B cell (primary cell): ENCODE measurements at regions not wholly inside any gene's neighbourhood (a gene's known extent, or its start where the extent isn't known, plus 50 kb on each side); places are given as distances from the start of the nearest gene placed in this dataset.

Experiments
- ATAC-seq: fragments of 200-7000 bp; cut with Tn5 transposase; one replicate; pipeline ENCODE4 v1.10.0; 2021; ENCODE audit warnings: low read depth, mild to moderate bottlenecking, moderate number of reproducible peaks, moderate library complexity
- CTCF ChIA-PET: fragments of 350-600 bp; sonication (Branson Sonifier 250); formaldehyde crosslinking; loops from one replicate; lab custom pipeline; 2021; ENCODE audit warnings: antibody characterized with exemption, inconsistent platforms; lab: Charles Lee
- POLR2A ChIA-PET: fragments of 350-600 bp; sonication (Branson Sonifier 250); formaldehyde crosslinking; loops from one replicate; lab custom pipeline; 2021; ENCODE audit warnings: antibody characterized with exemption; lab: Charles Lee
- DNase-seq: peaks from one replicate; pipeline ENCODE4 v3.0.0; 2013
- H2AFZ ChIP-seq: 2 replicates; pipeline ENCODE4 v1.6.1; 2012; ENCODE audit warnings: mild to moderate bottlenecking, low read depth, low read length; ENCODE audit not compliant: insufficient read depth, poor library complexity, severe bottlenecking
- H3K27ac ChIP-seq, 2 donors: 1 replicate in 1 of 2; 2 replicates in 1 of 2; pipeline ENCODE4 v1.5.1; 2012 to 2013; ENCODE audit warnings: low read length in 2 of 2, mild to moderate bottlenecking in 2 of 2, moderate library complexity in 1 of 2
- H3K27me3 ChIP-seq, 4 experiments: fragments of 200-600 bp in 1 of 4; sonication (generic) in 1 of 4; replicated peaks in 1 of 4; 1 replicate in 2 of 4; 2 replicates in 2 of 4; pipeline versions ENCODE4 v1.6.1 to v1.7.0; 2013 to 2016; ENCODE audit warnings: low read length in 3 of 4, mild to moderate bottlenecking in 2 of 4, mixed read lengths in 1 of 4, moderate library complexity in 1 of 4; ENCODE audit not compliant: insufficient read depth in 4 of 4, control insufficient read depth in 3 of 4; ENCODE audit errors: control extremely low read depth in 1 of 4
- H3K36me3 ChIP-seq, 2 experiments: replicated peaks in 1 of 2; 1 replicate in 1 of 2; 2 replicates in 1 of 2; pipeline versions ENCODE4 v1.6.1 to v1.7.1; 2013; ENCODE audit warnings: low read length in 1 of 2; ENCODE audit not compliant: insufficient read depth in 2 of 2, control insufficient read depth in 1 of 2; ENCODE audit errors: control extremely low read depth in 1 of 2, extremely low read depth in 1 of 2
- H3K4me1 ChIP-seq, 2 donors: fragments of 200-600 bp in 1 of 2; sonication (generic) in 1 of 2; 1 replicate in 1 of 2; 2 replicates in 1 of 2; pipeline versions ENCODE4 v1.5.1 to v1.6.1; 2013 to 2017; ENCODE audit warnings: low read length in 2 of 2; ENCODE audit not compliant: control insufficient read depth in 2 of 2, insufficient read depth in 2 of 2
- H3K4me2 ChIP-seq: replicated peaks from 2 replicates; pipeline ENCODE3; 2012; ENCODE audit warnings: mild to moderate bottlenecking, low read depth, low read length; ENCODE audit not compliant: poor library complexity, severe bottlenecking
- H3K4me3 ChIP-seq, 5 experiments: fragments of 200-600 bp in 1 of 5; sonication (generic) in 1 of 5; 1 replicate in 3 of 5; 2 replicates in 2 of 5; pipeline versions ENCODE4 v1.5.1 to v1.7.0; 2011 to 2016; ENCODE audit warnings: low read length in 4 of 5, mild to moderate bottlenecking in 4 of 5, low read depth in 2 of 5, control low read depth in 1 of 5, moderate library complexity in 1 of 5; ENCODE audit not compliant: insufficient read depth in 1 of 5; ENCODE audit errors: control extremely low read depth in 1 of 5, extremely low read depth in 1 of 5
- H3K79me2 ChIP-seq: fragments of 200-600 bp; sonication (generic); one replicate; pipeline ENCODE4 v1.6.0; 2016; ENCODE audit warnings: low read length; ENCODE audit not compliant: control insufficient read depth, insufficient read depth
- H3K9ac ChIP-seq: fragments of 200-600 bp; sonication (generic); 2 replicates; pipeline ENCODE4 v1.6.1; 2017; ENCODE audit warnings: mild to moderate bottlenecking, low read length, moderate library complexity
- H3K9me3 ChIP-seq, 3 donors: one replicate each; pipeline versions ENCODE4 v1.6.1 to v1.7.1; 2013; ENCODE audit warnings: low read length in 2 of 3; ENCODE audit not compliant: control insufficient read depth in 2 of 3, insufficient read depth in 1 of 3; ENCODE audit errors: control extremely low read depth in 1 of 3
- H4K20me1 ChIP-seq: 2 replicates; pipeline ENCODE4 v1.6.0; 2012; ENCODE audit warnings: mild to moderate bottlenecking, low read length; ENCODE audit not compliant: insufficient read depth, control insufficient read depth, poor library complexity, severe bottlenecking
- H3K27ac Mint-ChIP-seq: one replicate; pipeline ENCODE4 v1.8.0; 2021; ENCODE audit warnings: mixed read lengths
- H3K27me3 Mint-ChIP-seq: one replicate; pipeline ENCODE4 v1.8.0; 2021; ENCODE audit warnings: mixed read lengths
- H3K4me1 Mint-ChIP-seq: one replicate; pipeline ENCODE4 v1.8.0; 2021; ENCODE audit warnings: mixed read lengths
- H3K4me3 Mint-ChIP-seq: one replicate; pipeline ENCODE4 v1.8.0; 2021; ENCODE audit warnings: mixed read lengths
- H3K9me3 Mint-ChIP-seq: one replicate; pipeline ENCODE4 v1.8.0; 2022; ENCODE audit warnings: mixed read lengths; ENCODE audit not compliant: insufficient read depth
- CTCF ChIP-seq: fragments of 200-600 bp; IDR thresholded peaks from one replicate; pipeline ENCODE4 v1.8.0; 2022; ENCODE audit warnings: antibody characterized with exemption, mild to moderate bottlenecking
- EZH2 ChIP-seq: IDR thresholded peaks from 2 replicates; pipeline ENCODE4 v1.6.1; 2012; ENCODE audit warnings: borderline replicate concordance, low read depth, mild to moderate bottlenecking, moderate library complexity, low read length; ENCODE audit not compliant: insufficient read depth, poor library complexity, severe bottlenecking
- WGBS: methylation state at CpG from one replicate; pipeline ENCODE4 v1.1.5; 2013; ENCODE audit warnings: missing lambda C conversion rate; ENCODE audit not compliant: insufficient coverage; 5-methylcytosine and 5-hydroxymethylcytosine counted together
- intact Hi-C: fragments of 100-400 bp; cut with micrococcal nuclease; formaldehyde crosslinking; loops from one replicate; pipeline ENCODE4 v1.10.0; 2022

DNA sequence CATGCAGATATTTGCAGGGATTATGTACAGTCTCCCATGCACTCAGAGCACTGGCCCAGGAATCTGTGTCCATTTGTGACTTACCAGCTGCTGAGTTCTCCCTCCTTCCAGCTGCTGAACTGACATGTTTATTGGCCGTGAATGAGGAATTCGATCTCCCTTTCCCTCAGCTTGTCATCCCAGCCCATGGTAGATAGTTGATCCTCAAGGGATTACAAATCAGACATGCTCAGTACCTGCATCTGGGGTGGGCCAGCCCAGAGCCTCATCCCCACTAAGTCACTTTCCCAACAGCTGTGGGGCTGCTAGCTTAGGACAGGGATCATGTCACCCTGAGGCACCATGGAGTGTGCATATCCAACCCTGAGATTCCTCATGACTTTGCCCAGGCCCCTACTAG lies 1284.9 kb upstream of the LRRTM1 start:
- Histone ChIP-seq H3K36me3 (no peaks in the 10 kb centered on the region), H3K4me2 (no peak overlapping the region), H3K9me3 (peaks cover 2 to 7% (median 4%) of the 10 kb centered on the region in 3 donors), H3K4me3 (no peak overlapping the region), H3K4me1 (no peaks in the 10 kb centered on the region), H3K27ac (no peak overlapping the region), H3K27me3 (no peaks in the 10 kb centered on the region), H3K79me2 (no peaks in the 10 kb centered on the region), H4K20me1 (no peaks in the 10 kb centered on the region), H2AFZ (no peak overlapping the region), H3K9ac (no peak overlapping the region)
- ChIA-PET CTCF (no interaction called here), POLR2A (no interaction called here)
- ATAC-seq (no peak), DNase-seq (no peak)
- Mint-ChIP-seq H3K27me3 (no peaks in the 10 kb centered on the region), H3K4me3 (no peak overlapping the region), H3K4me1 (no peaks in the 10 kb centered on the region), H3K9me3 (peaks cover 7% of the 10 kb centered on the region), H3K27ac (no peak overlapping the region)
- 100% methylated on average over 2 of the region's 2 CpGs for WGBS
- TF ChIP-seq CTCF (no peak), EZH2 (no peak)
- intact Hi-C loops = no loop called here

GRCh38 chr2:81583311-81584108 lies 1279.0 kb upstream of the LRRTM1 start:
- CTCF ChIA-PET = no interaction called here
- no peaks in the 10 kb centered on the region for H3K36me3 ChIP-seq
- no peak overlapping the region for H3K4me2 ChIP-seq
- no peaks in the 10 kb centered on the region for H3K27me3 ChIP-seq
- no peak overlapping the region for H3K4me3 Mint-ChIP-seq
- ATAC-seq (no peak), DNase-seq (no peak)
- H3K9me3 ChIP-seq = peaks cover 0 to 11% (median 2%) of the 10 kb centered on the region in 3 donors
- no peak overlapping the region for H2AFZ ChIP-seq
- H3K4me1 ChIP-seq = no peaks in the 10 kb centered on the region
- no peaks in the 10 kb centered on the region for H3K79me2 ChIP-seq
- POLR2A ChIA-PET = no interaction called here
- H3K27ac Mint-ChIP-seq = no peak overlapping the region
- no peaks in the 10 kb centered on the region for H4K20me1 ChIP-seq
- intact Hi-C loops = no loop called here
- H3K9ac ChIP-seq = no peak overlapping the region
- no peaks in the 10 kb centered on the region for H3K27me3 Mint-ChIP-seq
- no peak overlapping the region for H3K27ac ChIP-seq
- TF ChIP-seq EZH2 (no peak), CTCF (no peak)
- 97% methylated on average over 18 of the region's 20 CpGs for WGBS
- no peaks in the 10 kb centered on the region for H3K9me3 Mint-ChIP-seq
- no peak overlapping the region for H3K4me3 ChIP-seq
- no peaks in the 10 kb centered on the region for H3K4me1 Mint-ChIP-seq
